ES-I3 (cell line): ENCODE measurements at regions not wholly inside any gene's neighbourhood (a gene's known extent, or its start where the extent isn't known, plus 50 kb on each side); places are given as distances from the start of the nearest gene placed in this dataset.
"Not testable (repeated sequence)": the region's sequence is repeated elsewhere in the genome, so short reads cannot be mapped to it uniquely, and the experiment has no call there.

ENCODE experiments used
- H3K36me3 ChIP-seq: 2 replicates; pipeline ENCODE4 v1.6.1; 2013; ENCODE audit warnings: mild to moderate bottlenecking, low read length, control low read depth, moderate library complexity; ENCODE audit not compliant: insufficient read depth
- H3K4me1 ChIP-seq: 2 replicates; pipeline ENCODE4 v1.6.1; 2013; ENCODE audit warnings: mild to moderate bottlenecking, control low read depth, low read length; ENCODE audit not compliant: insufficient read depth
- H3K9ac ChIP-seq: 2 replicates; pipeline ENCODE4 v1.6.1; 2013; ENCODE audit warnings: low read depth, mild to moderate bottlenecking, low read length, moderate library complexity
- H3K9me3 ChIP-seq: 2 replicates; pipeline ENCODE4 v1.6.1; 2013; ENCODE audit warnings: mild to moderate bottlenecking, low read length, moderate library complexity; ENCODE audit not compliant: control insufficient read depth, insufficient read depth

DNA sequence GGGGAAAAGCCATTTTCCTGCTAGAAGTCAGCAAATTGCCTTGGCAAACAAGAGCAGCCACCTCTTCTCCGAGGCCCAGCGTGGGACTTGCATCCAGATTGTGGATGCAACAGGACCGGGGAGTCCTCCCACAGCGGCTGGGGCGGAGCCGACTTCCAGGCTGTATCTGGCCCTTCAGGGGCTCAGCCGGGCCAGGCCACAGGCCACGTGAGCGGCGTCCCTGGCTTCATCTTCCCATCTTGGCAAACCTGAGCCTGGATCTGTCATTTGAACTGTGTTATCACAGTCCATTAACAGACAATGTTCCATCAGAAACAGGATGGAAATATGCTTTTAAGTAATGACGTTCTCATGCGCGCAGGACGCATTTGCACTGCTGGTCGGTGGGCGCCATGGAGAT lies 483.5 kb upstream of the SALL3 start:
- H3K9ac ChIP-seq = no peak overlapping the region
- no peaks in the 10 kb centered on the region for H3K36me3 ChIP-seq
- H3K4me1 ChIP-seq = no peaks in the 10 kb centered on the region
- H3K9me3 ChIP-seq = 0 out of 2 replicates have a peak, but pooled peaks cover 4% of the 10 kb centered on the region

DNA sequence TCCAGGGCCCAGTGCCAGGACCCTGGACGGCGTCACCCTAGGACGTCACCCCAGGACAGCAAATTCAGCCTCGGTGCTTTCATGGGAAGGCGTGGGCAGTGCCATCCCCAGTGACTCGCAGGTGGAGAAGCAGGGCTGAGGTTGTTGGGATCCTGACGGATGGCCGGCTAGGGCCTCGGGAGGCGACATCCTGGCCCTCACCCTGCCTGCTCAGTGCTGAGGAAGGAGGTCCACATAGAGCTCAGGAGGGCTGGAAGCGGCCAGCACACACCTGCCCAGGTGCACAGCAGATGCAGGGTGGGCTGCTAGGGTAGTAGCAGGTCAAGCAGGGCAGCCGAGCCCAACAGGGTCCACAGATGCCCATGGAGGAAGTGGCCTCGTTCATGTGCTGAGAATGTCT lies 482.0 kb upstream of the SALL3 start:
- H3K36me3 ChIP-seq = no peaks in the 10 kb centered on the region
- H3K9ac ChIP-seq = no peak overlapping the region
- H3K9me3 ChIP-seq = no peaks in the 10 kb centered on the region
- no peaks in the 10 kb centered on the region for H3K4me1 ChIP-seq

DNA sequence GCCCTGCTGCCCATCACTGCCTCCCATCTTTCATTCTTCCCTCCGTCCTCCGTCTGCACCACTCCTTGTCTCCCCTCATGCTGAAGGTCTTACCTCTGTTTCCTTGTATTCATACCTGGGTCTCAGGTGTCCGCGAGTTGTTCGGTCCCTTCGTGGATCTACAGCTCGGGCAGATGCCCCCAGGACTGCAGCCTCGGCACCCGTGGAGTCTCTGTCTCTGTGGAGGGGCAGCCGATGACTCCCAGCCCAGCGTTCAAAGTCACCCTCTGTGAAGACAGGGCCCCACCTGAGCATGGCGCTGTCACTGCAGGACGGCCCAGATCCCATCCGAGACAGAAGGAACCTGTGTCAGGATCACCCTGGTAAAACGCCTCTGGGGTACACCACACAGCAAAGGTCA lies 480.0 kb upstream of the SALL3 start:
- H3K36me3 ChIP-seq = no peaks in the 10 kb centered on the region
- no peak overlapping the region for H3K9ac ChIP-seq
- no peaks in the 10 kb centered on the region for H3K4me1 ChIP-seq
- H3K9me3 ChIP-seq = no peaks in the 10 kb centered on the region

DNA sequence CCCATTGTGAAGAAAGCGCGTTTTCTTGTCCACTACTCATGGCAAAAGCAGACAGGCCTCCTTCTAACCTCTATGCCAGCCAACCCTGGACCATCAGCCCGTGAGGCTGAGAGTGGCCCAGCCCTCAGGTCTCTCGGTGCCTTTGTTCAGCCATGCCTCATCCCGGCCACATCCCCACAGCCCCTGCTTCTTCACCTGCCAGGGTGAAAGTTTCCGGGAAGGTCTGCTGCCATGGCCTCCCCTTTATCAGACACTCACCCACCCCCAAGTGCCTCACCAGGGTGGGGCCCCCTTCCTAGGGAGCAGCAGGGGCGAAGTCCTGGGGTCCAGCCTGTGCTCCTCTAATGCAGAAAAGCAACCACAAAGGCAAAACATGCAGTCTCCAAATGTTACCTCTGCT lies 478.4 kb upstream of the SALL3 start:
- Histone ChIP-seq H3K9ac (no peak overlapping the region), H3K36me3 (no peaks in the 10 kb centered on the region), H3K4me1 (no peaks in the 10 kb centered on the region)

DNA sequence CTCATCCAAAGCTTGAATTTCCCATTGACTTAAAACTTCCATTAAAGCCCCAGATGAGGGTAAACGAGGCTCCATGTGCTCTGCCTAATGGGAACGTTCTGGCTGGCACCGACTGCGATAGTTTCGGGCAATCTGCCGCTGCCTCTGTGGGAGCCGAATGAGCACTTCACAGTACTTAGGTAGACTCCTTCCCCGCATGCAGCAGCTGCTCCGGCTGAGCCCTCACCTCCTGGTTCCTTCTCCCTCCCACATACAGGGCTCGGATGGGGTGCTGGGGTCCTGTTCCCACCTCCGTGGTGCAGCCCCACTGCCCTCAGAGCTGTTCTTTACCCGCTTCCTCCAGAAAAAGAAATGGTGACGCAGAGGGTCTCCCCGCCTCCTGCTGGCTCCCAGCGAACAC lies 476.5 kb upstream of the SALL3 start:
- Histone ChIP-seq H3K4me1 (no peaks in the 10 kb centered on the region), H3K36me3 (no peaks in the 10 kb centered on the region), H3K9me3 (no peaks in the 10 kb centered on the region), H3K9ac (no peak overlapping the region)

More for the DNA sequence above, 478.4 kb upstream of the SALL3 start:
- H3K9me3 ChIP-seq = no peaks in the 10 kb centered on the region

DNA sequence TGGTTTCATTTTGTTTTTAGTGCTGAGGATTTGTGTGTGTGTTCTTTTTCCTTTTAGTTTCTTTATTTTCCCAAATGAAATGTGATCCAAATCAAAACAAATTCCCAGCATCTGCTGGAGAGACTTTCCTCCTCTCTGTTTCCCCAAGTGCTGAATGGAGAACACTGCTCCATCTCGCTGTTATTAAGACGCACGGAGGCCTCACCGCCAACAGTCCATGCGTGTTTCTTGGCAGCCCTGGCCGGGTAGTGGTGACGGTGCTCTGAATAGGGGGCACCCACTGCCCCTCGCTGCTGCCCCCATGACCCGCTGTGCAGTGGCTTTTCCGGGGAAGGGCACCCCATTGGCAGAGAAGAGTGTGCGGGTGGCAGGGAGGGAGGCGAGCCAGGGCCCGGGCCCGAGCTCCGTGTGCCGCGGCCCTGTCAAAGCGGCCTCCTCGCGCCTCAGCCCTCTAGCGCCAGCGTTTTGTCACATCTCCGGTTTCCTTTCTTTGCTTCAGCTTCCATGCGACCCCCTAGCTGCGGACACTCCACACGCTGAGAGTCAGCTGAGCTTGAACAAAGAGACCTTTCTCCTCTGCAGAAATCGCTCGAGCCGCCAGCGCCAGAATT lies 473.7 kb upstream of the SALL3 start:
- H3K4me1 ChIP-seq = no peaks in the 10 kb centered on the region
- H3K9me3 ChIP-seq = no peaks in the 10 kb centered on the region
- no peaks in the 10 kb centered on the region for H3K36me3 ChIP-seq

DNA sequence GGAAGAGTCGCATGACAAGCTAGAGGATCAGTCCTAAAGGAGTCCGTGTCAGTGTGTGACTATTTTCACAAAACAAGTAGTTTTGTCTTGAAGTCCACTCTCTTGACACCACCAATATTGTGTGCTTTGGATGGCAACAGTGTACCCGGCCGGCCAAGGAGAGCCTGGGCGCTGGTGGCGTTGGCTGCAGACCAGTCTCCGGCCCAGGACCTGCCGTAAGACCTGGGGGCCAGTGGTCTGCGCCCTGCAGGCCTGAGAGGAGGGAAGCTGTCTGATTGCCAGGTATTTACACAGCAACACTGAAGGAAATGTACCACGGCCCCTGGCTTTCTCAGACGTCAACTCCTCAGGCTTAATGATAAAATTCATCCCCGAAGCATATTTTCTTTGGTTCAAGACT lies 472.4 kb upstream of the SALL3 start:
- no peaks in the 10 kb centered on the region for H3K36me3 ChIP-seq
- H3K4me1 ChIP-seq = no peaks in the 10 kb centered on the region
- H3K9me3 ChIP-seq = no peaks in the 10 kb centered on the region

More for the DNA sequence above, 473.7 kb upstream of the SALL3 start:
- H3K9ac ChIP-seq = no peak overlapping the region

DNA sequence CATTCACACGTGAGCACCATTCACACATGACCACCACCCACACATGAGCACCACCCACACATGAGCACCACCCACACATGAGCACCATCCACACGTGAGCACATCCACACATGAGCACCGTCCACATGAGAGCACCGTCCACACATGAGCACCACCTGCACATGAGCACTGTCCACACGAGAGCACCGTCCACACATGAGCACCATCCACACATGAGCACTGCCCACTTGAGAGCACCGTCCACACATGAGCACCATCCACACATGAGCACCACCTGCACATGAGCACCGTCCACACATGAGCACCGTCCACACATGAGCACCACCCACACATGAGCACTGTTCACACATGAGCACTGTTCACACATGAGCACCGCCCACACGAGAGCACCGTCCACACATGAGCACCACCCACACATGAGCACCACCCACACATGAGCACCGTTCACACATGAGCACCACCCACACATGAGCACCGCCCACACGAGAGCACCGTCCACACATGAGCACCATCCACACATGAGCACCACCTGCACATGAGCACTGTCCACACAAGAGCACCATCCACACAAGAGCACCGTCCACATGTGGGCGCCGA lies 471.3 kb upstream of the SALL3 start:
- H3K9ac ChIP-seq, H3K9me3 ChIP-seq, H3K4me1 ChIP-seq, H3K36me3 ChIP-seq: not testable (repeated sequence)

More for the DNA sequence above, 472.4 kb upstream of the SALL3 start:
- no peak overlapping the region for H3K9ac ChIP-seq

DNA sequence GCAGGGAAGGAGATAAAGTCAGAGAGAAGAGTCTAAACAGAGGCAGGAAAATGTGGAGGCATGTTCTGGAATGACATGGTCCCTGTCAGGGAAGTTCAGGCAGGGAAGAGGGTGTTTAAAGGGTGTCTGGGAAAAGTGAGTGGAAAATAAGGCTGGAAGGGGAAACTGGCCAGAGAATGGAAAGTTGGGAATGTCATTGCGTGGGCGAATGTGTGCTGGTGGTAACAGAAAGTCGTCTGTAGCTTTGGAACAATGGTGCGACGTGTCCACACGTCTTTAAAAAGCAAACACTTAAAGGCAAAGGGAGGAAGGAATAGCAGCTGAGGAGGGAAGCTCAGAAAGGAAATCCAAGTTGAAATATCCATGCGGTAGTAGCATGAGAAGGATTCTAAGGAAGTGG lies 469.5 kb upstream of the SALL3 start:
- no peaks in the 10 kb centered on the region for H3K4me1 ChIP-seq
- H3K36me3 ChIP-seq = no peaks in the 10 kb centered on the region
- no peak overlapping the region for H3K9ac ChIP-seq
- no peaks in the 10 kb centered on the region for H3K9me3 ChIP-seq

DNA sequence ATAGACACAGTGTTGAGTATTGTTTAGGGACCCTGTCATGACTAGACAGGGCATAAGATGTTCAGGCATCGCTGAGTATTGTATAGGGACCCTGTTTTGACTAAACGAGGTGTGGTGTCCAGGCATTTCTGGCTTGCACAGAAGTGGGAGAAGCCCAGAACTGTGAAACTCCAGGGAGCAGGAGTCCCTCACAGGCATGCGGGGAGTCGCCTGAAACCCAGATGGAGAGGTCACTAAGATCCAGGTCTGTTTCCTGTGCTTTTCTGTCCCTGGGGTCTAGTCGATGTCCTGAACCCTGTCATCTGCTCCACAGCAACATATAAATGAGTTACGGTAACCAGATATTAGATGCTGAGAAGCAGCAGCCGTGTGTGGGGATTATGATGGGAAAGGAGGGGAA lies 469.0 kb upstream of the SALL3 start:
- H3K9me3 ChIP-seq = no peaks in the 10 kb centered on the region
- H3K36me3 ChIP-seq = no peaks in the 10 kb centered on the region

DNA sequence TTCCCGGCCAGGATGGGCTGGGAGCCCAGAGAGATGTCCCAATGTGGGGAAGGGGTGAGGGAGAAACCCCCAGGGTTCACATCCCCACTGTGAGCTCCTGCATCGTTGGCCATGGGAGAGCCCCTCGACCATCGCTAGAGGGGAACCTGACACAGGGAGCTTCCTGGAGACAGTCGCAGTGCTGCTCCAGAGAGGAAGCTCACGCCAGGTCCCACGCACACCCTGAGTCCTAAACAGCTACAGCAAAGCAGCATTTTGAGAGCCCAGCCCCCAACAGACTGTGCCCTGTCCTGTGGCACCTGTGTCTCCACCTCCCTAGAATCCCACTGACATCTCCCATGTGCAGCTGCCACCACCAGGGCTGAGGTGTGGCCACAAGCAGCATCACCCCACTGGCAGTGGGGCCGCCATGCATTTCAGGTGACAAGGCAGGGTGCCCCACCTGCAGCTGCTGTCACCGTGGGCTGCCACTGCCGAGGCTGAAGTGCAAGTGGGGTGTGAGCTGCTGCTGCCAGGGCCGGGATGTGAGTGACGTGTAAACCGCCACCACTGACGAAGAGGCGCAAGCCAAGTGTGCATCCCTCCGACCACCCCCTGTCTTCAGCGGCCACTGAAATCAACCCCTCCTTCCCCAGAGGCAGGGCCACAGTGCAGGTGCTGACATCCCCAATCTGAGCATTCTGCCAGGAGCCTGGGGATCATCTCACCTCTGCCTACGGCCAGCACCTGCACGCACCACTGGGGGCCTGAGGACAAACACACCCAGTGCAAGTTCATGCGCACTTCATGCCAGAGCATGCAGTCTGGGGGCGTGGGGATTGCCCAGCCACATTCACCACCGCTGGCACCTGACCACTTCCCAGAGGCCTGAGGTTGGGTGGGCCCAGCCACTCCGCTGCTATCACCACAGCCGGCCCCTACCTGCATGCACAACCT lies 467.7 kb upstream of the SALL3 start:
- no peaks in the 10 kb centered on the region for H3K36me3 ChIP-seq
- H3K4me1 ChIP-seq = no peaks in the 10 kb centered on the region
- H3K9me3 ChIP-seq = no peaks in the 10 kb centered on the region
- H3K9ac ChIP-seq = no peak overlapping the region

More for the DNA sequence above, 469.0 kb upstream of the SALL3 start:
- no peak overlapping the region for H3K9ac ChIP-seq
- H3K4me1 ChIP-seq = no peaks in the 10 kb centered on the region

DNA sequence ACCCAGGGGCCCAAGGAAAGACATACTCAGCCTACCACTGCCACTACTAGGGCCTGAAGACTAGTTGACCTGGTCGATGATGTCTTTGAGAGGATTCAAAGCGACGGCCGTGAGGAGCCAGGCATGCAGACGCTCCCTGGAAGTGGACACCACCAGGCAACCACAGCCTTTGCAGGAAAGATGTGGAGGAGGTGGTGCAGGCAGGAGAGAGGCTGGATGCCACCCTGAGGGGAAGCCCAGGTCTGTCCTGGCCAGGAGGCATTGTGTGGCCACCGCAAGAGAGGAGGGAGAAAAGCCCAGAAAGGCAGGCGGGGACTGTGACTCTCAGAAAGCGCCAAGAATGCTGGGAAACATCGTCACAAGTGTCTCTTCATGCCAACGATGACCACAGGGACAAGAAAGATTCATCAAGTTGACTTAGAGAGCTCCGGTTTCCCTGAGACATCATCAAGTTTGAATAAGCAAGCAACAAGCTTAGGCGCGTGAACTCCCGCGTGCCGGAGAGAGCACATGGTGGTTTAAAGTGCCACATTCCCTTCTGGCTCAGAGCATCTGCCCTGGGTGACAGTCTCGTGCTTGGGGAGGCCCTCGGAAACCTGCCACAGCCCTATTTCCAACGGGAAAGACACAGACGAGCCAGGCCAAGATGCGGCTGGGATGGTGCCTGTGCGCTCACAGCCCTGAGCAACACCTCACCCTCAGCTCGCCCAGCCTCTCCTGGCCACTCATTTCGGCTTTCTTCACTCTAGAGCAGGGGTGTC lies 464.5 kb upstream of the SALL3 start:
- Histone ChIP-seq H3K9me3 (no peaks in the 10 kb centered on the region), H3K9ac (no peak overlapping the region), H3K4me1 (no peaks in the 10 kb centered on the region), H3K36me3 (no peaks in the 10 kb centered on the region)

DNA sequence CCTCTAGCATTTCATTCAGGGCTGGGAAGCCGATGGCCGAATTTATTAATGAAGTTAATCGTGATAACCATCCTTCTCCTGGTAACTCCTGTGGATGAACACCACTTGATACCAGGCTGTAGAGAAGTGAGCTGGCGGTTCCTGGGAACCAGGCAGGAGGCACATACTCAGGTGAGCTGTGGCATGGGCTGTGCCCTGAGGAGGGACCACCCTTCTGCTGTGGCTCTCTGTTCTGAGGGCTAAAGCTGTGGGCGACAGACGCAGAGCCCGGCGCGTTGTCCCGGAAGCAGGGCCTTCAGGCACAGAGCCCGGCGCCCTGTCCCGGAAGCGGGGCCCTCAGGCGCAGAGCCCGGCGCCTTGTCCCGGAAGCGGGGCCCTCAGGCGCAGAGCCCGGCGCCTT lies 462.3 kb upstream of the SALL3 start:
- Histone ChIP-seq H3K4me1 (no peaks in the 10 kb centered on the region), H3K36me3 (no peaks in the 10 kb centered on the region), H3K9ac (no peak overlapping the region), H3K9me3 (no peaks in the 10 kb centered on the region)

DNA sequence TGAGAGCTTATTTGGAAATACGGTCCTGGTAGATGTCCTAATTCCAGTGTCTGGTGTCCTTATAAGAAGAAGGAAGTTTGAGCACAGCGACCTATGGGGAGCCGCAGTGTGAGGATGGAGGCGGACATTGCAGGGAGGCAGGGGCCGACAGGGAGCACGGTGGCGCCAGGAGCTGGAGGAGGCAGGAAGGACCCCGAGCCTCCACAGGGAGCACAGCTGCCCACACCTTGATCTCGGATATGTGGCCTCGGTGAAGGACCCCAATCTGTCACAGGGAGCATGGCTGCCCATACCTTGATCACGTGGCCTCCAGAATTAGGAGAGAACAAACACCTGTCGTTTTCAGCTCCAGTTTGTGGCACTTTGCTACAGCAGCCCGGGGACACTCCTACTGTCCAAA lies 461.6 kb upstream of the SALL3 start:
- H3K9ac ChIP-seq = no peak overlapping the region
- no peaks in the 10 kb centered on the region for H3K36me3 ChIP-seq
- H3K4me1 ChIP-seq = no peaks in the 10 kb centered on the region
- H3K9me3 ChIP-seq = no peaks in the 10 kb centered on the region
